ENCODE measurements at regions not wholly inside any gene's neighbourhood (a gene's known extent, or its start where the extent isn't known, plus 50 kb on each side); places are given as distances from the start of the nearest gene placed in this dataset.
"Not testable (repeated sequence)": the region's sequence is repeated elsewhere in the genome, so short reads cannot be mapped to it uniquely, and the experiment has no call there.

GRCh38 chr5:167857321-167857720 lies 434.1 kb upstream of the WWC1 start:
- Histone ChIP-seq H3K9me3 (replicated peaks) (no peaks in the 10 kb centered on the region), H3K4me1 (no peaks in the 10 kb centered on the region), H3K36me3 (no peaks in the 10 kb centered on the region), H3K4me3 (no peak overlapping the region), H3K27ac (no peak overlapping the region), H3K27me3 (no peaks in the 10 kb centered on the region)
- DNase-seq: no peak

GRCh38 chr5:167858186-167858855 lies 433.1 kb upstream of the WWC1 start:
- not testable (repeated sequence) for DNase-seq; H3K27me3 ChIP-seq; H3K27ac ChIP-seq; H3K9me3 ChIP-seq (replicated peaks); H3K4me1 ChIP-seq; H3K36me3 ChIP-seq; H3K4me3 ChIP-seq

GRCh38 chr5:167861129-167861927 lies 430.1 kb upstream of the WWC1 start:
- DNase-seq: peak; percentile 36 to 58
- Histone ChIP-seq H3K36me3 (no peaks in the 10 kb centered on the region), H3K4me3 (no peak overlapping the region), H3K27me3 (no peaks in the 10 kb centered on the region), H3K9me3 (replicated peaks) (no peaks in the 10 kb centered on the region), H3K27ac (no peak overlapping the region), H3K4me1 (no peaks in the 10 kb centered on the region)

DNA sequence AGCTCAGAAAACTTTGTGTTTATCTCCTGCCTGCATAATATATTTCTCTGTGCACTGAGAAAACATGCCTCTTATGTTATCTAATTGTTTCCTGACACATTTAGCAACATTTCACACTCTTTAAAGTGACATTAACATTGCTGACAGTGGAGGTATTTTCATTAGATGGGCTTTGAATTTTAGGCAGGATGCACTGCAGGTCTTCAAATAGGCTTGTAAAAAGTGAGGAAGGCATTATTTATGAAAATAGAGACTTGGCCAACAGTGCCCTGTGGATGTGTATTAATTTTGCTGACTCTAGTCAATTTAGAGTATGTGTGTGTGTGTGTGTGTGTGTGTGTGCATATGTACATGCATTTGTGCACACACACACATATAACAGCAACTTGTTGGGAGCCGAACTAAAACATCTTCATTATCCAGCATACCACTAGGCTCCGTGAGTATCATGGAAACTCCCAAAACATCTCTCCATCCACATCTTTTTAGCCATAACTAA lies 429.5 kb upstream of the WWC1 start:
- DNase-seq: no peak
- Histone ChIP-seq H3K27me3 (no peaks in the 10 kb centered on the region), H3K27ac (no peak overlapping the region), H3K4me3 (no peak overlapping the region), H3K4me1 (no peaks in the 10 kb centered on the region), H3K9me3 (replicated peaks) (no peaks in the 10 kb centered on the region), H3K36me3 (no peaks in the 10 kb centered on the region)

DNA sequence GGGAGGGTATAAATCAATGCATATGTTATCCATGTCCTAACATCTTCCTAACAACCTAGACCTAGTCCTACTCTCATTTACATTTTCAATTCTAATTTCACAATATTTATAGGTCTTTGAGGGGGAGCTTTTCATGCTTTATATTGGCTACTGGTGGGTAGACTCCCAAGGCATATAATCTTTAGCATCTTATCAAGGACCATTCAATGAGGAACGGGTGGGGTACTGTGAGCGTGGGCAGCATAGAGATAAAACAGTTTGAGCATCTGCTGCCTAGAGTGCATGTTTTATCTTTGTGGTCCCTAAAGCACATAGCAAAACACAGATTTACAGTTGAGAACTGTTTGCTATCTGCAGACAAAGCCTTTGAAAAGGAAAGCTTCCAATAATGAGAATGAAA lies 427.6 kb upstream of the WWC1 start:
- Histone ChIP-seq H3K4me3 (no peak overlapping the region), H3K27me3 (no peaks in the 10 kb centered on the region), H3K36me3 (no peaks in the 10 kb centered on the region), H3K9me3 (replicated peaks) (no peaks in the 10 kb centered on the region), H3K4me1 (no peaks in the 10 kb centered on the region), H3K27ac (no peak overlapping the region)
- DNase-seq: no peak

GRCh38 chr5:167864801-167865200 lies 426.6 kb upstream of the WWC1 start:
- no peak for DNase-seq
- no peak overlapping the region for H3K4me3 ChIP-seq
- H3K9me3 ChIP-seq (replicated peaks): no peaks in the 10 kb centered on the region
- H3K36me3 ChIP-seq: no peaks in the 10 kb centered on the region
- no peaks in the 10 kb centered on the region for H3K27me3 ChIP-seq
- no peaks in the 10 kb centered on the region for H3K4me1 ChIP-seq
- no peak overlapping the region for H3K27ac ChIP-seq

GRCh38 chr5:167866797-167867196 lies 424.6 kb upstream of the WWC1 start:
- no peaks in the 10 kb centered on the region for H3K4me1 ChIP-seq
- no peak for DNase-seq
- no peaks in the 10 kb centered on the region for H3K27me3 ChIP-seq
- no peak overlapping the region for H3K27ac ChIP-seq
- H3K4me3 ChIP-seq: no peak overlapping the region
- no peaks in the 10 kb centered on the region for H3K9me3 ChIP-seq (replicated peaks)
- H3K36me3 ChIP-seq: no peaks in the 10 kb centered on the region

GRCh38 chr5:167867281-167867680 lies 424.2 kb upstream of the WWC1 start:
- Histone ChIP-seq H3K36me3 (no peaks in the 10 kb centered on the region), H3K27ac (no peak overlapping the region), H3K9me3 (replicated peaks) (no peaks in the 10 kb centered on the region), H3K4me3 (no peak overlapping the region), H3K27me3 (no peaks in the 10 kb centered on the region), H3K4me1 (no peaks in the 10 kb centered on the region)
- DNase-seq: no peak

DNA sequence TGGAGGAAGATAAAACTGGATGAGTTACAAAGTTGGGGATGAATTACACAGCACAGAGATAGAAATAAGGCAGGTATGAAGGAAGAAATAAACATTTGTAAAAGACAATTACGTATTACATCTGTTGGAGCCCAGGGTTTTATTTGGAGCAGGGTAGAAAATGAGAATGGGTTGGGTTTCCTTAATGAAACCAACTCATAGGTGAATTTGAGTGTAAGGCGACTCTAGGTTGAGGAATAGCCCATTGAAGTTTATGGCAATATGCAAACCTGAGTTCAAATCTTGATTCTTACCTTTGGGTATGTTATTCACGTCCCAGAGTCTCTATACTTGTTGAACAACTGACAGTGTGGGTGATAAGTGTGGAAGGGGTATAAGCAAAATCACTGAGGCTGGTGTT lies 422.3 kb upstream of the WWC1 start:
- Histone ChIP-seq H3K4me1 (no peaks in the 10 kb centered on the region), H3K9me3 (replicated peaks) (no peaks in the 10 kb centered on the region), H3K27ac (no peak overlapping the region), H3K4me3 (no peak overlapping the region), H3K36me3 (no peaks in the 10 kb centered on the region), H3K27me3 (no peaks in the 10 kb centered on the region)
- no peak for DNase-seq

DNA sequence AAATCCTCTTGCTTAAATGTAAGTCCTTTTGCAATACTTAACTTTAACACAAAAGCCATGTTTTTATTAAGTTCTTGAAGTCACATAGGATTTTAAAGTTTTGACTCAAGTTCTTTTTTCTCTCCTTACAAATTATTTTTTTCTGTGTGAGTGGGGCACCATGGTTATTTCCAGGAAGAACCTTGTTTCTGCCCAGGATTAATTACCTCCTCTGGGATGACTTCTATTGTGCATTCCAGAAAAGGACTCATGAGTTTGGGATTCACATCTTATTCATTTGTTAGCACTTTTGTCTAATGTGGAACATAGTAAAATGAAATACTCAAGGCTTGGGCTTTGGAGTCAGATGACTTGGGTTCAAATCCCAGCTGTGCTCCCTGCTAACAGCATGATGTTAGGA lies 421.4 kb upstream of the WWC1 start:
- DNase-seq: no peak

DNA sequence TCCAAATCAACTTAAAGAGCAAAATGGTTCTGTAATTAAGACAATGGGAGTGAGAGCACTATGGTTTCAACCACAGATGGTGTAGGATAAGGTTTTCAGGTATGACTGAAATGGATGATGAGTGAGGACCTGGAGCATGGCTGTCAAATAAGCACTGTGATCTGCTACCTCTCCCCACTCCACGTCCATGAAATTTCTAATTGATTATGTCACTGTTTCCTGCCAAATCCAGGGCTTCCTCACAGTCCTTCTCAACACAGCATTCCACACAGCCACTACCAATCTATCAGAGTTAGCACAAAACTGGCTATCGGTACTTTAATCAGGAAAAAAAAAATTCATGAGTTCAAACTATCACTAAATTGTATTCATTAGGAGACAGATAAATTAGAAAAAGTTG lies 420.4 kb upstream of the WWC1 start:
- H3K27ac ChIP-seq: no peak overlapping the region
- H3K4me3 ChIP-seq: no peak overlapping the region
- H3K4me1 ChIP-seq: no peaks in the 10 kb centered on the region
- DNase-seq: no peak
- no peaks in the 10 kb centered on the region for H3K36me3 ChIP-seq
- no peaks in the 10 kb centered on the region for H3K9me3 ChIP-seq (replicated peaks)
- no peaks in the 10 kb centered on the region for H3K27me3 ChIP-seq

More for the DNA sequence above, 421.4 kb upstream of the WWC1 start:
- H3K4me1 ChIP-seq: no peaks in the 10 kb centered on the region
- H3K36me3 ChIP-seq: no peaks in the 10 kb centered on the region
- H3K27ac ChIP-seq: no peak overlapping the region
- H3K9me3 ChIP-seq (replicated peaks): no peaks in the 10 kb centered on the region
- H3K27me3 ChIP-seq: no peaks in the 10 kb centered on the region
- no peak overlapping the region for H3K4me3 ChIP-seq

- Histone ChIP-seq H3K27ac (no peak overlapping the region), H3K4me3 (no peak overlapping the region), H3K27me3 (no peaks in the 10 kb centered on the region), H3K9me3 (replicated peaks) (no peaks in the 10 kb centered on the region), H3K4me1 (no peaks in the 10 kb centered on the region), H3K36me3 (no peaks in the 10 kb centered on the region)
- no peak for DNase-seq
Measured at GRCh38 chr5:167872791-167873190, 418.7 kb upstream of the WWC1 start.

- no peak for DNase-seq
- H3K27me3 ChIP-seq: no peaks in the 10 kb centered on the region
- no peaks in the 10 kb centered on the region for H3K9me3 ChIP-seq (replicated peaks)
- no peak overlapping the region for H3K4me3 ChIP-seq
- no peaks in the 10 kb centered on the region for H3K36me3 ChIP-seq
- H3K27ac ChIP-seq: no peak overlapping the region
- H3K4me1 ChIP-seq: no peaks in the 10 kb centered on the region
Measured at GRCh38 chr5:167877114-167877722, 414.2 kb upstream of the WWC1 start.

GRCh38 chr5:167877924-167878323 lies 413.5 kb upstream of the WWC1 start:
- no peaks in the 10 kb centered on the region for H3K27me3 ChIP-seq
- no peaks in the 10 kb centered on the region for H3K9me3 ChIP-seq (replicated peaks)
- H3K36me3 ChIP-seq: no peaks in the 10 kb centered on the region
- H3K27ac ChIP-seq: no peak overlapping the region
- H3K4me3 ChIP-seq: no peak overlapping the region
- no peaks in the 10 kb centered on the region for H3K4me1 ChIP-seq
- no peak for DNase-seq

DNA sequence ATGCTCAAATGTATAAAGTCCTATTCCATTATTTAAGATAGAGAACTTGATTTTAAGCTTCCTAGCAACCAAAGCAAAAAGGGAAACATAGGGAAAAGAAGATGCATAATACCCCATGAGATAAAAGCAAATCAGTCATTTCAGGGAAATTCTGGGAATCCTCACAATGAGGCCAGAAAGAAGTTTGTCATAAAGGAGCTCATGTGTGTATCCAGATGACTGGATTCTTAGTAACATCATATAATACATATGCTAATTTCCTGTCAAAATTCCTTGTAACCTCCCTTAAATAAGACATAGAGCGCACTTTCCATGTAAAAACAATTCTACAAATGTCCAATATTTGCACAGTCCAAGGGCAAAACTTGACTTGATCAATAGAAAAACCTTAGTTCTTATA lies 411.0 kb upstream of the WWC1 start:
- no peaks in the 10 kb centered on the region for H3K4me1 ChIP-seq
- H3K27me3 ChIP-seq: no peaks in the 10 kb centered on the region
- H3K27ac ChIP-seq: no peak overlapping the region
- no peak overlapping the region for H3K4me3 ChIP-seq
- no peaks in the 10 kb centered on the region for H3K36me3 ChIP-seq
- H3K9me3 ChIP-seq (replicated peaks): no peaks in the 10 kb centered on the region
- no peak for DNase-seq
